Panc1 (cell line): ENCODE measurements at regions not wholly inside any gene's neighbourhood (a gene's known extent, or its start where the extent isn't known, plus 50 kb on each side); places are given as distances from the start of the nearest gene placed in this dataset.

Source experiments
- ATAC-seq: fragments of 200-7000 bp; cut with Tn5 transposase; 2 replicates; pipeline ENCODE4 v1.9.1; 2020; ENCODE audit warnings: mild to moderate bottlenecking, moderate library complexity
- BruUV-seq: library from RNA; stranded (reverse); fragments of 400-500 nt; replicated peaks from 2 replicates; lab custom pipeline; 2021; lab: Mats Ljungman, UMichigan
- CTCF ChIA-PET: fragments of 300-600 bp; sonication (Branson Sonifier 250); formaldehyde crosslinking; loops from one replicate; lab custom pipeline; 2022; ENCODE audit warnings: antibody characterized with exemption; lab: Charles Lee
- POLR2A ChIA-PET: fragments of 300-600 bp; sonication (Branson Sonifier 250); formaldehyde crosslinking; loops from one replicate; lab custom pipeline; 2022; ENCODE audit warnings: antibody characterized with exemption; lab: Charles Lee
- DNase-seq: peaks from one replicate; pipeline ENCODE4 v3.0.0-alpha.2; 2010; ENCODE audit warnings: low read depth, low spot score
- H3K27ac ChIP-seq: 2 replicates; pipeline ENCODE4 v1.5.1; 2011; ENCODE audit warnings: mild to moderate bottlenecking, low read length, inconsistent platforms
- H3K27me3 ChIP-seq: fragments of 200-500 bp; sonication (Bioruptor generic); 2 replicates; pipeline ENCODE4 v1.6.0; 2014; ENCODE audit warnings: low read length, inconsistent platforms; ENCODE audit not compliant: control insufficient read depth, insufficient read depth
- H3K36me3 ChIP-seq: fragments of 200-500 bp; sonication (Bioruptor generic); 2 replicates; pipeline ENCODE4 v1.5.1; 2014; ENCODE audit warnings: inconsistent platforms, mild to moderate bottlenecking, low read length, moderate library complexity; ENCODE audit not compliant: control insufficient read depth, insufficient read depth
- H3K4me1 ChIP-seq: 2 replicates; pipeline ENCODE4 v1.5.1; 2011; ENCODE audit warnings: inconsistent platforms, mild to moderate bottlenecking, low read length, moderate library complexity; ENCODE audit not compliant: control insufficient read depth, insufficient read depth
- H3K4me3 ChIP-seq, 2 experiments: 2 replicates each; pipeline ENCODE4 v1.5.1; 2011 to 2012; ENCODE audit warnings: low read depth in 2 of 2, low read length in 2 of 2, mild to moderate bottlenecking in 2 of 2, inconsistent platforms in 1 of 2, moderate library complexity in 1 of 2
- H3K9me3 ChIP-seq: fragments of 200-500 bp; sonication (Bioruptor generic); 2 replicates; pipeline ENCODE4 v1.5.1; 2014; ENCODE audit warnings: low read depth, mild to moderate bottlenecking, inconsistent platforms, low read length, moderate library complexity; ENCODE audit not compliant: control insufficient read depth, insufficient read depth
- POLR2AphosphoS5 ChIP-seq: IDR thresholded peaks from 2 replicates; pipeline ENCODE4 v1.6.1; 2012; ENCODE audit warnings: mild to moderate bottlenecking, low read depth, low read length, moderate library complexity
- SIN3A ChIP-seq: IDR thresholded peaks from 2 replicates; pipeline ENCODE4 v1.6.1; 2012; ENCODE audit warnings: low read depth, mild to moderate bottlenecking, low read length, moderate library complexity, borderline replicate concordance; ENCODE audit not compliant: insufficient read depth
- TCF7L2 ChIP-seq: IDR thresholded peaks from 2 replicates; pipeline ENCODE4 v1.6.1; 2011; ENCODE audit warnings: mild to moderate bottlenecking, low read depth, low read length, inconsistent platforms
- in situ Hi-C: cut with HindIII; loops from 2 replicates; pipeline ENCODE4 v1.10.0; 2016; ENCODE audit warnings: low sequenced_read_pairs, low pct_unique_long_range_greater_than_20kb
- intact Hi-C: fragments of 100-400 bp; cut with micrococcal nuclease; formaldehyde crosslinking; loops from one replicate; pipeline ENCODE4 v1.10.0; 2022; ENCODE audit not compliant: unreplicated experiment
- TF ChIP-seq, protein P1 (sequence below), 2 experiments: IDR thresholded peaks; 2 replicates each; pipeline ENCODE4 v1.6.1; 2011 to 2012; ENCODE audit warnings: low read depth in 2 of 2, control low read depth in 1 of 2, low read length in 1 of 2, mild to moderate bottlenecking in 1 of 2, moderate library complexity in 1 of 2; ENCODE audit not compliant: insufficient read depth in 1 of 2
- TF ChIP-seq, protein P2 (sequence below): fragments of 450-650 bp; IDR thresholded peaks from 2 replicates; pipeline ENCODE4 v1.5.1; 2017; ENCODE audit warnings: mild to moderate bottlenecking

DNA sequence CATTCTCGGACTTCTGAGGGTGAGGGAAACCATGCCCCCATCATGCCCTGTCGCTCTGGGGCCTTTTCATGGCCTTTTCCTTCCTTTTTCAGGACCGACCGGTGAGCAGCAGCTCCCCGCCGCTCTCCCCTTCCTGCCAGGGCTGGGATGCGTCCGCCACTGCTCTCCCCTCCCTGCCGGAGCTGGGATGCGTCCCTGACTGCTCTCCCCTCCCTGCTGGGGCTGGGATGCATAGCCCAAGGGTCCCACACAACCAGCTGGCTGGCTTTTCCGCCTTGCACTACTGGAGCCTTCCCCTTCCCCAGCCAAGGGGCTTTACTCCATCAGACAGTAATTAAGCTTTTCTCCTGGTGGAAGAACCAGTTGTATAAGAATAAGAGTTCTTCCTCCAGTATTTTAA is 129.7 kb upstream of the COBL start:
- H3K9me3 ChIP-seq, result no peaks in the 10 kb centered on the region
- no peaks in the 10 kb centered on the region for H3K36me3 ChIP-seq
- TF ChIP-seq TCF7L2, result no peak
- TF ChIP-seq SIN3A, result no peak
- TF ChIP-seq, protein P1, sequence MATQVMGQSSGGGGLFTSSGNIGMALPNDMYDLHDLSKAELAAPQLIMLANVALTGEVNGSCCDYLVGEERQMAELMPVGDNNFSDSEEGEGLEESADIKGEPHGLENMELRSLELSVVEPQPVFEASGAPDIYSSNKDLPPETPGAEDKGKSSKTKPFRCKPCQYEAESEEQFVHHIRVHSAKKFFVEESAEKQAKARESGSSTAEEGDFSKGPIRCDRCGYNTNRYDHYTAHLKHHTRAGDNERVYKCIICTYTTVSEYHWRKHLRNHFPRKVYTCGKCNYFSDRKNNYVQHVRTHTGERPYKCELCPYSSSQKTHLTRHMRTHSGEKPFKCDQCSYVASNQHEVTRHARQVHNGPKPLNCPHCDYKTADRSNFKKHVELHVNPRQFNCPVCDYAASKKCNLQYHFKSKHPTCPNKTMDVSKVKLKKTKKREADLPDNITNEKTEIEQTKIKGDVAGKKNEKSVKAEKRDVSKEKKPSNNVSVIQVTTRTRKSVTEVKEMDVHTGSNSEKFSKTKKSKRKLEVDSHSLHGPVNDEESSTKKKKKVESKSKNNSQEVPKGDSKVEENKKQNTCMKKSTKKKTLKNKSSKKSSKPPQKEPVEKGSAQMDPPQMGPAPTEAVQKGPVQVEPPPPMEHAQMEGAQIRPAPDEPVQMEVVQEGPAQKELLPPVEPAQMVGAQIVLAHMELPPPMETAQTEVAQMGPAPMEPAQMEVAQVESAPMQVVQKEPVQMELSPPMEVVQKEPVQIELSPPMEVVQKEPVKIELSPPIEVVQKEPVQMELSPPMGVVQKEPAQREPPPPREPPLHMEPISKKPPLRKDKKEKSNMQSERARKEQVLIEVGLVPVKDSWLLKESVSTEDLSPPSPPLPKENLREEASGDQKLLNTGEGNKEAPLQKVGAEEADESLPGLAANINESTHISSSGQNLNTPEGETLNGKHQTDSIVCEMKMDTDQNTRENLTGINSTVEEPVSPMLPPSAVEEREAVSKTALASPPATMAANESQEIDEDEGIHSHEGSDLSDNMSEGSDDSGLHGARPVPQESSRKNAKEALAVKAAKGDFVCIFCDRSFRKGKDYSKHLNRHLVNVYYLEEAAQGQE (IDR thresholded peaks at IDR 0.05; ENCODE audit: insufficient read depth in 1 of 2, low read depth in 2 of 2, low read length in 1 of 2), result no peak
- no peak for TF ChIP-seq POLR2AphosphoS5
- TF ChIP-seq, protein P2, sequence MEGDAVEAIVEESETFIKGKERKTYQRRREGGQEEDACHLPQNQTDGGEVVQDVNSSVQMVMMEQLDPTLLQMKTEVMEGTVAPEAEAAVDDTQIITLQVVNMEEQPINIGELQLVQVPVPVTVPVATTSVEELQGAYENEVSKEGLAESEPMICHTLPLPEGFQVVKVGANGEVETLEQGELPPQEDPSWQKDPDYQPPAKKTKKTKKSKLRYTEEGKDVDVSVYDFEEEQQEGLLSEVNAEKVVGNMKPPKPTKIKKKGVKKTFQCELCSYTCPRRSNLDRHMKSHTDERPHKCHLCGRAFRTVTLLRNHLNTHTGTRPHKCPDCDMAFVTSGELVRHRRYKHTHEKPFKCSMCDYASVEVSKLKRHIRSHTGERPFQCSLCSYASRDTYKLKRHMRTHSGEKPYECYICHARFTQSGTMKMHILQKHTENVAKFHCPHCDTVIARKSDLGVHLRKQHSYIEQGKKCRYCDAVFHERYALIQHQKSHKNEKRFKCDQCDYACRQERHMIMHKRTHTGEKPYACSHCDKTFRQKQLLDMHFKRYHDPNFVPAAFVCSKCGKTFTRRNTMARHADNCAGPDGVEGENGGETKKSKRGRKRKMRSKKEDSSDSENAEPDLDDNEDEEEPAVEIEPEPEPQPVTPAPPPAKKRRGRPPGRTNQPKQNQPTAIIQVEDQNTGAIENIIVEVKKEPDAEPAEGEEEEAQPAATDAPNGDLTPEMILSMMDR, result no peak
- no peaks in the 10 kb centered on the region for H3K27me3 ChIP-seq
- H3K27ac ChIP-seq, result no peak overlapping the region
- DNase-seq (no peak), ATAC-seq (no peak)
- CTCF ChIA-PET, result no interaction called here
- no TSS peak for BruUV-seq
- intact Hi-C loops, result no loop called here
- in situ Hi-C loops, result no loop called here
- no peaks in the 10 kb centered on the region for H3K4me1 ChIP-seq
- POLR2A ChIA-PET, result no interaction called here
- H3K4me3 ChIP-seq, result no peak overlapping the region

- Histone ChIP-seq H3K36me3 (no peaks in the 10 kb centered on the region), H3K9me3 (no peaks in the 10 kb centered on the region), H3K27me3 (no peaks in the 10 kb centered on the region), H3K4me3 (no peak overlapping the region), H3K27ac (no peak overlapping the region), H3K4me1 (no peaks in the 10 kb centered on the region)
- no TSS peak for BruUV-seq
- POLR2A ChIA-PET, result no interaction called here
- in situ Hi-C loops (no loop called here), intact Hi-C loops (no loop called here)
- no peak for DNase-seq
- CTCF ChIA-PET, result no interaction called here
- ATAC-seq, result no peak
- TF ChIP-seq TCF7L2, result no peak
- no peak for TF ChIP-seq SIN3A
- TF ChIP-seq, protein P1 (IDR thresholded peaks at IDR 0.05; ENCODE audit: insufficient read depth in 1 of 2, low read depth in 2 of 2, low read length in 1 of 2), result no peak
- TF ChIP-seq, protein P2, result no peak
- TF ChIP-seq POLR2AphosphoS5, result no peak
These were observed 128.3 kb upstream of the COBL start for GRCh38 chr7:51444936-51445335.
